ENCODE measurements at regions not wholly inside any gene's neighbourhood (a gene's known extent, or its start where the extent isn't known, plus 50 kb on each side); places are given as distances from the start of the nearest gene placed in this dataset.

DNA sequence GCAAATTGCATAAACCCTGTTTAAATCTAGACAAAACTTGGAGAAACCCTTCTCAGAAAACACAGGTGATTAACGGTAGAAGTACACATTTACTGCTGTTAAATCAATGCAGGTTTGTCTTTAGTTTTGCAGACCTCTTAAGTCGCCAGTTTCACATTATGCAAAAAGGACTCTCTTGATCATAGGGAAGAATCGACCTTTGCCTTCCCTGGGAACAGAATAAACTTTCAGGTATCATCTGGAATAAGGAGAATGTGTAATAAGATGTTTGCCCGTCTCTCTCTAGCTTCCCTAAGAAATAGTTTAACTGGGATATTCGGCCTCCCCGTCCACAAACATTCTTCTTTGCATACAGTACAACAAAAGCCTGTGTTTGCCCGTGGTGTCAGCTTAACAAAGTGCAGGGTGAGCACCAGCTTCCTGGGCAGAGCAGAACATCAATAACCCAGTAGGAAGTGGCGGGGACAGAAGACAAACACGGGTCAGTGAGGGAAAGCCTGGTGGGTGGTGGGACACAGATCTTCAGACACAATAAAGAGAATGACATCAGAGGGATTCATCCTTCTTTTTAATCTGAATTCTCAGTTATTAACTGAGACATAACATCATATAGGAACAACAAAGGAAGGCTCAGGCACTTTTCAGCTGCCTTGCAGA lies 1077.7 kb upstream of the SLC10A2 start:
- no peak for TF ChIP-seq CTCF (IDR thresholded peaks at IDR 0.05; ENCODE audit: poor library complexity, severe bottlenecking)
- Histone ChIP-seq H3K27ac (ENCODE audit: poor library complexity, severe bottlenecking) (no peak overlapping the region), H3K9me3 (ENCODE audit: severe bottlenecking) (no peaks in the 10 kb centered on the region), H3K36me3 (ENCODE audit: low read depth) (no peaks in the 10 kb centered on the region), H3K4me3 (ENCODE audit: severe bottlenecking) (no peak overlapping the region), H3K27me3 (ENCODE audit: insufficient read depth, poor library complexity, severe bottlenecking) (no peaks in the 10 kb centered on the region), H3K4me1 (ENCODE audit: insufficient read depth, poor library complexity, severe bottlenecking) (no peaks in the 10 kb centered on the region)
- DNase-seq (ENCODE audit: low spot score): no peak
- no peak for ATAC-seq (ENCODE audit: low read depth)

DNA sequence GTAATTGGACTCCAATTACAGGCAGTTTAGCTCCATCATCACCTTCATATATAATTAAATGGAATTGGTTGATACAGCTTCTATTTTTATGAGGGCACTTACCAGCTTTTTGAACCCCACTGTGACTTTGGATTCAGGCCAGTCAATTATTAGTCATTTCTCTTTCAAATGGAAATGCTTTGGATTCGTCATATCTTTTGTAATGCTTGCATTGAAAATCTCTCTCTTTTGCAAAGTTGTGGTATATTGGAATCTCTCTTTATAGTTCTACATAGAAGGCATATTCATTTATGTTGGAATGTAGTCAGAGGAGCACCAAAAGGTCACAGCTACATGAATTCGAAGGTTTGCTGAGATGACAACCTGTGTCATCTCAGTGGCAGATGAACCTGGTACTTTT lies 1074.3 kb upstream of the SLC10A2 start:
- Histone ChIP-seq H3K27ac (ENCODE audit: poor library complexity, severe bottlenecking) (no peak overlapping the region), H3K36me3 (ENCODE audit: low read depth) (no peaks in the 10 kb centered on the region), H3K9me3 (ENCODE audit: severe bottlenecking) (no peaks in the 10 kb centered on the region), H3K4me1 (ENCODE audit: insufficient read depth, poor library complexity, severe bottlenecking) (no peaks in the 10 kb centered on the region), H3K4me3 (ENCODE audit: severe bottlenecking) (no peak overlapping the region), H3K27me3 (ENCODE audit: insufficient read depth, poor library complexity, severe bottlenecking) (no peaks in the 10 kb centered on the region)
- peak; percentile 70 for ATAC-seq (ENCODE audit: low read depth)
- no peak for DNase-seq (ENCODE audit: low spot score)
- no peak for TF ChIP-seq CTCF (IDR thresholded peaks at IDR 0.05; ENCODE audit: poor library complexity, severe bottlenecking)

DNA sequence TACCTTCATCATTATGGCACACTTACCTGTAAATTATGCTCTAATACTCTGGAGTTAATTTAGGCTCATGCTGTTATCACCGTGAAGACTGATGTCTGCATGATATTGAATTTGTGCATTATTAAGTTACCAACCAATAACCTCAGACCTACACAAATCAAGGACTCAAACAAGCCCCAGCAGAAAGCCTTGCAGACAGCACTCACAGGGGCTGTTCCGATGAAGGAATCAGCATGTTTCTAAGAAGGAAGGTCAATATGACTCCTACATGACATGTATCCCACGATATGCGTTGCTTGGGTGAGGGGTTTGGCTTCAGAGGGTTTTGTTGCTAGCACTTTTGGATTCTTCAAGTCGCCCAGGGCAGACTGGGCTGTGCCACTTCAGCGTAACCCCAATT lies 1071.2 kb upstream of the SLC10A2 start:
- Histone ChIP-seq H3K27me3 (ENCODE audit: insufficient read depth, poor library complexity, severe bottlenecking) (no peaks in the 10 kb centered on the region), H3K4me3 (ENCODE audit: severe bottlenecking) (no peak overlapping the region), H3K4me1 (ENCODE audit: insufficient read depth, poor library complexity, severe bottlenecking) (no peaks in the 10 kb centered on the region), H3K9me3 (ENCODE audit: severe bottlenecking) (no peaks in the 10 kb centered on the region), H3K27ac (ENCODE audit: poor library complexity, severe bottlenecking) (no peak overlapping the region), H3K36me3 (ENCODE audit: low read depth) (no peaks in the 10 kb centered on the region)
- DNase-seq (ENCODE audit: low spot score): no peak
- TF ChIP-seq CTCF (IDR thresholded peaks at IDR 0.05; ENCODE audit: poor library complexity, severe bottlenecking): no peak
- ATAC-seq (ENCODE audit: low read depth): no peak

- ATAC-seq (ENCODE audit: low read depth): no peak
- no peak for DNase-seq (ENCODE audit: low spot score)
- no peak for TF ChIP-seq CTCF (IDR thresholded peaks at IDR 0.05; ENCODE audit: poor library complexity, severe bottlenecking)
- H3K4me1 ChIP-seq (ENCODE audit: insufficient read depth, poor library complexity, severe bottlenecking): no peaks in the 10 kb centered on the region
- H3K27ac ChIP-seq (ENCODE audit: poor library complexity, severe bottlenecking): no peak overlapping the region
- H3K27me3 ChIP-seq (ENCODE audit: insufficient read depth, poor library complexity, severe bottlenecking): no peaks in the 10 kb centered on the region
- no peaks in the 10 kb centered on the region for H3K36me3 ChIP-seq (ENCODE audit: low read depth)
- no peak overlapping the region for H3K4me3 ChIP-seq (ENCODE audit: severe bottlenecking)
- H3K9me3 ChIP-seq (ENCODE audit: severe bottlenecking): no peaks in the 10 kb centered on the region
These were observed 1066.6 kb upstream of the SLC10A2 start for GRCh38 chr13:104132849-104133248.

DNA sequence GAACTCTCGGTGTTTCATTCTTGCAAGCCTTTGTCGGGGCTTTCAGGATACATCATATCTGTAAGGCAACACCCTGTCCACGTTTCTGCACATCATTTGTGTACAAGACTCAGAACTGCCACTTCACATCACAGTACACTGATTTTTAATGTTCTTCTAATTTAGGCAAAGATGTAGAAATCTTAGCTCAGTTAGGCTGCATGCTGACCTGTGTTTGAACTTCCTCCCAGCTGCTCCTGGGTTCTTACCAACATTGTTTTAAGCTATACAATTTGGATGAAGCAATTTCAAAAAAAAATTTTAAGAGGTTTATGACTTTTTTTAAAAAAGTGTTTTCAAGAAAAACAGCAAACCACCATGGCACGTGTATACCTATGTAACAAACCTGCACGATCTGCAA lies 1047.9 kb upstream of the SLC10A2 start:
- H3K9me3 ChIP-seq (ENCODE audit: severe bottlenecking): no peaks in the 10 kb centered on the region
- no peaks in the 10 kb centered on the region for H3K36me3 ChIP-seq (ENCODE audit: low read depth)
- H3K27me3 ChIP-seq (ENCODE audit: insufficient read depth, poor library complexity, severe bottlenecking): no peaks in the 10 kb centered on the region
- no peak overlapping the region for H3K4me3 ChIP-seq (ENCODE audit: severe bottlenecking)
- no peak for DNase-seq (ENCODE audit: low spot score)
- no peak overlapping the region for H3K27ac ChIP-seq (ENCODE audit: poor library complexity, severe bottlenecking)
- TF ChIP-seq CTCF (IDR thresholded peaks at IDR 0.05; ENCODE audit: poor library complexity, severe bottlenecking): no peak
- H3K4me1 ChIP-seq (ENCODE audit: insufficient read depth, poor library complexity, severe bottlenecking): no peaks in the 10 kb centered on the region
- ATAC-seq (ENCODE audit: low read depth): no peak

Data from RWPE2 (cell line).